Psoas muscle (tissue), 7 donors: ENCODE measurements at regions not wholly inside any gene's neighbourhood (a gene's known extent, or its start where the extent isn't known, plus 50 kb on each side); places are given as distances from the start of the nearest gene placed in this dataset.

Source experiments
- ATAC-seq, 4 donors: fragments of 200-7000 bp; cut with Tn5 transposase; one replicate each; pipeline ENCODE4 v1.9.1; 2020; ENCODE audit warnings: moderate library complexity in 3 of 4, mild to moderate bottlenecking in 2 of 4
- DNase-seq, 2 donors: peaks; one replicate each; pipeline ENCODE4 v3.0.0-alpha.2; 2020
- H3K27ac ChIP-seq: fragments of 200-600 bp; one replicate; pipeline ENCODE4 v1.8.0; 2022
- H3K27me3 ChIP-seq, 3 donors: fragments of 200-600 bp in 1 of 3; one replicate each; pipeline versions ENCODE4 v1.6.1 to v1.8.0; 2013 to 2022; ENCODE audit warnings: low read length in 2 of 3, mild to moderate bottlenecking in 2 of 3, moderate library complexity in 1 of 3; ENCODE audit not compliant: insufficient read depth in 3 of 3
- H3K36me3 ChIP-seq, 2 donors: fragments of 200-600 bp in 1 of 2; one replicate each; pipeline versions ENCODE4 v1.6.1 to v1.8.0; 2013 to 2022; ENCODE audit warnings: low read depth in 1 of 2, mild to moderate bottlenecking in 1 of 2, moderate library complexity in 1 of 2; ENCODE audit not compliant: insufficient read depth in 1 of 2
- H3K4me1 ChIP-seq: fragments of 200-600 bp; one replicate; pipeline ENCODE4 v1.8.0; 2022
- H3K4me3 ChIP-seq: fragments of 200-600 bp; one replicate; pipeline ENCODE4 v1.8.0; 2022; ENCODE audit warnings: mild to moderate bottlenecking
- H3K9me3 ChIP-seq: fragments of 200-600 bp; one replicate; pipeline ENCODE4 v1.8.0; 2022
- WGBS, 3 donors: extraction: QIAGEN DNeasy Blood & Tissue Kit; methylation state at CpG; one replicate each; pipeline versions ENCODE4 v1.1.6 to v1.1.7; 2013; 5-methylcytosine and 5-hydroxymethylcytosine counted together
- intact Hi-C, 2 donors: fragments of 100-400 bp; cut with DNase I; formaldehyde crosslinking; loops; one replicate each; pipeline versions ENCODE4 v1.11.0 to v1.14.2; 2022
- TF ChIP-seq, protein P1 (sequence below): fragments of 200-600 bp; IDR thresholded peaks from one replicate; pipeline ENCODE4 v1.8.0; 2022; ENCODE audit warnings: antibody characterized with exemption
- donor health status: healthy with polysubstance abuse.
- donor health status: DM: no; HTN: no; CAD: no; lungs with moderate emphysema.
- donor health status: Bipolar disorder and iron deficiency.
- donor health status: healthy.
- donor health status: DM: yes; HTN: yes; CAD: no.
- donor health status: DM: no; HTN: no; CAD: no.
- donor health status: DM: yes; HTN: yes; CAD: no.

DNA sequence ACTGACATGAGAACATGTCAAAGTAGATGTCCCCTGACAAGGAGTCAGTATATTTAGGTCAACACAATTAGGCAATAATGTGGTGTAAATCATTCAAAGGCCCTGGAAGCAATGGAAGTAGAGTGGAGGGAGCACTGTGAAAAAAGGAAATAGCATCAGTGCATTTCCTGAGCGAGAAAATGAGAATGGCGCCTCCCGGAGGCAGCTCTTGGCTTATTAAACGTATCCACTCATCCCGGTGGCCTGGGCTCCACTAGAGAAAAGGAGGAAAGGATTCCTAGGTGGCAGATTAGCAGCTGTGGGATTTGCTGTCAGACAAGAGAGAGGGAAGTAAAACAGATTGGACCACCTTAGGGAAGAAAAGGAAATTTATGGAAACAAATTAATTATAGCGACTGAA, 173.7 kb upstream of the TMTC4 start:
- Histone ChIP-seq H3K36me3 (no peaks in the 10 kb centered on the region), H3K27ac (no peak overlapping the region), H3K4me3 (no peak overlapping the region), H3K4me1 (no peaks in the 10 kb centered on the region), H3K9me3 (no peaks in the 10 kb centered on the region), H3K27me3 (no peaks in the 10 kb centered on the region)
- DNase-seq (no peak), ATAC-seq (no peak)
- intact Hi-C loops, result no loop called here
- TF ChIP-seq, protein P1, sequence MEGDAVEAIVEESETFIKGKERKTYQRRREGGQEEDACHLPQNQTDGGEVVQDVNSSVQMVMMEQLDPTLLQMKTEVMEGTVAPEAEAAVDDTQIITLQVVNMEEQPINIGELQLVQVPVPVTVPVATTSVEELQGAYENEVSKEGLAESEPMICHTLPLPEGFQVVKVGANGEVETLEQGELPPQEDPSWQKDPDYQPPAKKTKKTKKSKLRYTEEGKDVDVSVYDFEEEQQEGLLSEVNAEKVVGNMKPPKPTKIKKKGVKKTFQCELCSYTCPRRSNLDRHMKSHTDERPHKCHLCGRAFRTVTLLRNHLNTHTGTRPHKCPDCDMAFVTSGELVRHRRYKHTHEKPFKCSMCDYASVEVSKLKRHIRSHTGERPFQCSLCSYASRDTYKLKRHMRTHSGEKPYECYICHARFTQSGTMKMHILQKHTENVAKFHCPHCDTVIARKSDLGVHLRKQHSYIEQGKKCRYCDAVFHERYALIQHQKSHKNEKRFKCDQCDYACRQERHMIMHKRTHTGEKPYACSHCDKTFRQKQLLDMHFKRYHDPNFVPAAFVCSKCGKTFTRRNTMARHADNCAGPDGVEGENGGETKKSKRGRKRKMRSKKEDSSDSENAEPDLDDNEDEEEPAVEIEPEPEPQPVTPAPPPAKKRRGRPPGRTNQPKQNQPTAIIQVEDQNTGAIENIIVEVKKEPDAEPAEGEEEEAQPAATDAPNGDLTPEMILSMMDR, result no peak
- 84 to 89% (median 87%) methylated on average over 6 of the region's 6 CpGs for WGBS, 3 donors

DNA sequence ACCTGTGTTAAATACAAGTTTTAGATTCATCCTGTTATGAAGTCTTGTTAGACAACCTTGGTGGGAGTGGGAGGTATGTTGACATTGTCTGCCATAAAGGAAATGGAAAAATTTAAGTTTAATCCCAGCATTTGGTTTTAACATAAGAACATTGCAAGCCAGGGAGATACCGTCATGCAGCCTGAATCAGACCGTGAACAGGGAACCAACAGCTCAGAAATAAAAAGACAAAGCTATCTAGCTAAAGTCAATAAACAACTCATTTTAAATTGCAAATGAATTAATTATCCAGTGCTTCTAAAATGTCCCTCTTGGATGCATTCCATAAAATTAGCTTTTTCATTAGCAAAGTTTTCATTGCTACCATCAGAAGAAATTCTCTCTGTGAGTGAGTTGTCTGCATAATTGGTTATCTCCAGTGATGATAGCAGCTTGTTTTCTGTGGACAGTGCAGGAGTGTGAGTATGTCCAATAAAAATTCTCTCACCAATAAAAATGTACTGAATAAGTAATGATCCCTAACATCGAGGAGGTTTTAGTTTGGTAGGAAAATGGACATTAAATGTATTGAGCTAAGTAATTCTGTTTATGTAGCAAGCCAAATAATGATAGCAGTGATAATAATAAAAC, 170.6 kb upstream of the TMTC4 start:
- intact Hi-C loops, result no loop called here

DNA sequence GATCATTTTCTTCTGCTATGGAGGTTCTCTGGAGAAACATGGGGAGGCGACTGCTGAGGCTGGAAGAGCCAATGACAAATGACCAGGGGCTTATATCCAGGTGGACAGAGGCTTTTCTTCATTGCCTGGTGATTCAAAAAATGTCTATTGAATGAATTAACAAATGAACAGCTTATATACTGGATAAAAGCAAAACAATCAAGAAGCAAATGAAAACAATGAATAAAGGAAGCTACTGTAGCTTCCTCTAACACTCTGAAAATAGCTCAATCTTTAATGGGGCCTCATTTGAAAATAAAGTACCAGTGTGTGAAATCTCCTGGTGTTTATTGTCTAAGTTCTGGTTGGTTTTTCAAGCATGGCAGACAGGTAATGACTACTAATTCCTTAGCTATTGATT, 167.5 kb upstream of the TMTC4 start:
- intact Hi-C loops, result no loop called here
- H3K27ac ChIP-seq, result no peak overlapping the region
- no peak for ATAC-seq
- H3K36me3 ChIP-seq, result no peaks in the 10 kb centered on the region
- TF ChIP-seq, protein P1, result no peak
- no peak for DNase-seq
- H3K4me3 ChIP-seq, result no peak overlapping the region
- WGBS, 3 donors, result 71 to 91% (median 82%) methylated on average over 1 of the region's 1 CpG
- no peaks in the 10 kb centered on the region for H3K9me3 ChIP-seq
- H3K4me1 ChIP-seq, result no peaks in the 10 kb centered on the region
- peaks cover 0 to 2% (median 0%) of the 10 kb centered on the region in 3 donors for H3K27me3 ChIP-seq

More for the DNA sequence above, 170.6 kb upstream of the TMTC4 start:
- Histone ChIP-seq H3K4me1 (no peaks in the 10 kb centered on the region), H3K27ac (no peak overlapping the region), H3K27me3 (peaks cover 0 to 2% (median 0%) of the 10 kb centered on the region in 3 donors), H3K4me3 (no peak overlapping the region), H3K36me3 (no peaks in the 10 kb centered on the region), H3K9me3 (no peaks in the 10 kb centered on the region)
- 69 to 84% (median 79%) methylated on average over 3 of the region's 3 CpGs for whole genome bisulfite sequencing, 3 donors
- TF ChIP-seq, protein P1, result no peak
- DNase-seq (no peak), ATAC-seq (no peak)

DNA sequence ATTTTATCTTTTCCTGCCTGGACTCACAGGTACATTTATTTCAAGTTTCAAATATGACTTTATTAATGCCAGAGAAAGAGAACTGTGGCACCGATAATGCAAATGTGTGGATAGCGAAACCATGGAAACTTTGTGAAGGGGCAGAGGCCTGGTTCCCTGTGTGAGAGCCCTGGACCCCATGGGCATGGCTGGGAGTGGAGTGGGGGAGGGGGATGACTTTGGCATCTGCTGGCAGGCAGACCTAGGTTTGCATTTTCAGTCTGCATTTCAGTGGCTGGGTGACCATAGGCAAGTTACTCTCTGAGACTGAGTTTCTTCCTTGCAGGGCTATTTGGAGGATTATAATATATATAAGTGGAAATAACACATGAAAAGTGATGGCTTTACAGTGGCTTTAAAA, 163.8 kb upstream of the TMTC4 start:
- H3K9me3 ChIP-seq, result no peaks in the 10 kb centered on the region
- DNase-seq (no peak), ATAC-seq (no peak)
- H3K27ac ChIP-seq, result no peak overlapping the region
- peaks cover 0 to 2% (median 0%) of the 10 kb centered on the region in 3 donors for H3K27me3 ChIP-seq
- no peaks in the 10 kb centered on the region for H3K4me1 ChIP-seq
- TF ChIP-seq, protein P1, result no peak
- no peak overlapping the region for H3K4me3 ChIP-seq
- intact Hi-C loops, result no loop called here
- 83 to 91% (median 90%) methylated on average over 2 of the region's 2 CpGs for WGBS, 3 donors
- H3K36me3 ChIP-seq, result no peaks in the 10 kb centered on the region

DNA sequence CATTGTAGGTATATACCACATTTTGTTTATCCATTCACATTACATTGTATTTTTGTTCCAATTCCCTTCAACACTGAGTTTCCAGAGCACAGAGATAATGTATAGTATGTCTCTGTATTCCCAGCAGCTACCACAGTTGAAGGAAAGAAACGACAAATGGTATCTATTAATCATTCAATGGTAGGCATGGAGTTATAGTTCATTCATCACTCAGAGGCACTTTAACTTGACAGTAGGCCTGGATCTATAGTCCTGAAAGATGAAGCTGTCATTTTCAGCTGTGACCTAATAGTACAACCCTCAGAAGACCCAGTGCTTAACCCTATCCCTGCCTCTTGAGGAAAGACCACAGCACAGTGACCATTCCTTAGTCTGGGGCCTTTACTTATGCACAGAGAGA, 163.0 kb upstream of the TMTC4 start:
- Histone ChIP-seq H3K27ac (no peak overlapping the region), H3K4me1 (no peaks in the 10 kb centered on the region), H3K9me3 (no peaks in the 10 kb centered on the region), H3K36me3 (no peaks in the 10 kb centered on the region), H3K4me3 (no peak overlapping the region), H3K27me3 (peaks cover 0 to 2% (median 0%) of the 10 kb centered on the region in 3 donors)
- WGBS, 3 donors, result 26 to 33% (median 32%) methylated on average over 1 of the region's 1 CpG
- ATAC-seq (no peak), DNase-seq (no peak)
- TF ChIP-seq, protein P1, result no peak
- intact Hi-C loops, result no loop called here
